ENCODE measurements at regions not wholly inside any gene's neighbourhood (a gene's known extent, or its start where the extent isn't known, plus 50 kb on each side); places are given as distances from the start of the nearest gene placed in this dataset.

- no peak for DNase-seq (ENCODE audit: low read depth)
- TF ChIP-seq, protein P1, sequence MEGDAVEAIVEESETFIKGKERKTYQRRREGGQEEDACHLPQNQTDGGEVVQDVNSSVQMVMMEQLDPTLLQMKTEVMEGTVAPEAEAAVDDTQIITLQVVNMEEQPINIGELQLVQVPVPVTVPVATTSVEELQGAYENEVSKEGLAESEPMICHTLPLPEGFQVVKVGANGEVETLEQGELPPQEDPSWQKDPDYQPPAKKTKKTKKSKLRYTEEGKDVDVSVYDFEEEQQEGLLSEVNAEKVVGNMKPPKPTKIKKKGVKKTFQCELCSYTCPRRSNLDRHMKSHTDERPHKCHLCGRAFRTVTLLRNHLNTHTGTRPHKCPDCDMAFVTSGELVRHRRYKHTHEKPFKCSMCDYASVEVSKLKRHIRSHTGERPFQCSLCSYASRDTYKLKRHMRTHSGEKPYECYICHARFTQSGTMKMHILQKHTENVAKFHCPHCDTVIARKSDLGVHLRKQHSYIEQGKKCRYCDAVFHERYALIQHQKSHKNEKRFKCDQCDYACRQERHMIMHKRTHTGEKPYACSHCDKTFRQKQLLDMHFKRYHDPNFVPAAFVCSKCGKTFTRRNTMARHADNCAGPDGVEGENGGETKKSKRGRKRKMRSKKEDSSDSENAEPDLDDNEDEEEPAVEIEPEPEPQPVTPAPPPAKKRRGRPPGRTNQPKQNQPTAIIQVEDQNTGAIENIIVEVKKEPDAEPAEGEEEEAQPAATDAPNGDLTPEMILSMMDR (IDR thresholded peaks at IDR 0.05; ENCODE audit: low read depth, low read length, missing control alignments): no peak
Measured at GRCh38 chr5:98041661-98042060, 731.8 kb upstream of the RGMB start.

DNA sequence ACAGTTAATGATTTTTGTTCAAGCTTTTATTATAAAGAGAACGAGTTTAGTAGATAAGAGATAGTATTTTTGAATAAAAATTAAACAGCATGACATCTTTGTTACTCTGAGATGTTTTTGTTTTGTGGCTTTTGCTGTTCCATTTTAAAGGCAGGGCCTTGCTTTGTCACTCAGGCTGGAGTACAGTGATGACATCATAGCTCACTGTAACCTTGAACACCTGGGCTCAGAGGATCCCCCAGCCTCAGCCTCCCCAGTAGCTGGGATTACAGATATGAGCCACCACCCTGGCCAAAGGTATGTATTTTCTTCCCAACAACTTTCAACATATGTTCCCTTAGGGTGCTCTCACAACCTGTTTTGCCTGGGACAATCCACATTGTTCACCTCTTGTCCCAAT, 730.9 kb upstream of the RGMB start:
- no peak for DNase-seq (ENCODE audit: low read depth)
- TF ChIP-seq, protein P1 (IDR thresholded peaks at IDR 0.05; ENCODE audit: low read depth, low read length, missing control alignments): no peak
- H3K4me3 ChIP-seq (ENCODE audit: low read depth, low read length): no peak overlapping the region

More at GRCh38 chr5:98041661-98042060, 731.8 kb upstream of the RGMB start:
- no peak overlapping the region for H3K4me3 ChIP-seq (ENCODE audit: low read depth, low read length)

DNA sequence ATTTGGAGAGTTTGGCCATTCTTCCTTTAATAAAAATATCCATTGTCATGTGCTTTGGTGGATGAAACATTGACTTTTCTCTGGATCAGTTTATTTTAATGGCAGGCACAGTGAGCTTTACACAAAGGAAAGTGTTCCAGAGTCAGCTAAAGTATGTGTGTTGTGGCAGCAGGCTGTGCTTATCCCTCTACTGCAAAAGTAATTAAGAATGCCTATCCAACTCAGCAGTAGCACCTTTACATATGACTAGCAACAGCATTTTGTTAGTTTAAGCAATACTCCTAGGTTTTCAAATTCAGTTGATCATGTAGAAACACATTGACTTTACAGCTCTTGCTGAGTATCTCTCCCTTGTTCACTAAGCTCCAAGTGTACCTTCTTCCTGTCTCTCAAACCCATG, 730.5 kb upstream of the RGMB start:
- TF ChIP-seq, protein P1 (IDR thresholded peaks at IDR 0.05; ENCODE audit: low read depth, low read length, missing control alignments): no peak

GRCh38 chr5:98050583-98050982, 722.9 kb upstream of the RGMB start:
- H3K4me3 ChIP-seq (ENCODE audit: low read depth, low read length): no peak overlapping the region
- no peak for DNase-seq (ENCODE audit: low read depth)
- TF ChIP-seq, protein P1 (IDR thresholded peaks at IDR 0.05; ENCODE audit: low read depth, low read length, missing control alignments): no peak

More for the DNA sequence above, 730.5 kb upstream of the RGMB start:
- no peak overlapping the region for H3K4me3 ChIP-seq (ENCODE audit: low read depth, low read length)
- no peak for DNase-seq (ENCODE audit: low read depth)

GRCh38 chr5:98053170-98053569, 720.3 kb upstream of the RGMB start:
- no peak for DNase-seq (ENCODE audit: low read depth)
- TF ChIP-seq, protein P1 (IDR thresholded peaks at IDR 0.05; ENCODE audit: low read depth, low read length, missing control alignments): no peak

DNA sequence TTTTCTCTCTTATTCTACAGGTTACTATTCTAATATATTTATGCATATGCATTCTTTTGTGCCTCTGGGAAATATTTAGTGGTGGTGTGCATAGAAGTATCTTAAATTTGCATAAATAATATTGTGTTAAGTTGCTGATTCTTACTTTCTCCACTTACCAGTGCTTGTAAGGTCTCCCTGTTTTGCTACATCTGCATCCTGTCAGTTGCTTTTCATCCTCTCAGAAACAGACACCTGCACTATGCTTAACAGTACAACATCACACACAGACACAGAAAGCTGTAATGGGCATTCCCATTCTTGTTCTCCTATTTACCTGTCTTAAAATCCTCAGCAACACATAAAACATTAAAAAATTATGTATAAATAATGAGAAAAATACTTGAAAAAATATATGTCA, 713.3 kb upstream of the RGMB start:
- no peak overlapping the region for H3K4me3 ChIP-seq (ENCODE audit: low read depth, low read length)
- DNase-seq (ENCODE audit: low read depth): no peak
- TF ChIP-seq, protein P1 (IDR thresholded peaks at IDR 0.05; ENCODE audit: low read depth, low read length, missing control alignments): no peak

More at GRCh38 chr5:98053170-98053569, 720.3 kb upstream of the RGMB start:
- H3K4me3 ChIP-seq (ENCODE audit: low read depth, low read length): no peak overlapping the region

GRCh38 chr5:98064118-98064685, 709.3 kb upstream of the RGMB start:
- no peak for DNase-seq (ENCODE audit: low read depth)
- TF ChIP-seq, protein P1 (IDR thresholded peaks at IDR 0.05; ENCODE audit: low read depth, low read length, missing control alignments): no peak
- no peak overlapping the region for H3K4me3 ChIP-seq (ENCODE audit: low read depth, low read length)

Measured in GM12864 (cell line).